ENCODE measurements at regions not wholly inside any gene's neighbourhood (a gene's known extent, or its start where the extent isn't known, plus 50 kb on each side); places are given as distances from the start of the nearest gene placed in this dataset.
"Not testable (repeated sequence)": the region's sequence is repeated elsewhere in the genome, so short reads cannot be mapped to it uniquely, and the experiment has no call there.

DNA sequence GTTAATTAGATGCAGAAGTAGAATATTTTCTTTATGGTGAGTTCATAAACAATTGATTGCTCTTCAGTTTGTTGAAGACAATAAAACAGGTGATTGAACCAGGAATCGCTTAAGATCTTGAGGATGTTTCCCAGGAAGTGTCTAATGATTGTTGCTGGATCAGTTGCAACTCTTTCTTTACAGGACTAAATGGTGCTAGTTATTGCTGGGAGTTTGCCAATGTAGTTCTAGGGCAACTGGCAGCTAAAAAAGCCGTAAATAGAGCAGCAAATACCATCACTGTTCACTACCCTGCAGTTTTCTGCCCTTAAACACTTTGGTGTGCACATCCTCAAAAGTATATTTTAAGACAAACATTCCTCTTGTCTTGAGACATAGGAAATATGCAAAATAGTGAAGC lies 119.2 kb upstream of the ANK3 start:
- DNase-seq = no peak

GRCh38 chr10:60508037-60508436 lies 118.4 kb upstream of the ANK3 start:
- DNase-seq = no peak

DNA sequence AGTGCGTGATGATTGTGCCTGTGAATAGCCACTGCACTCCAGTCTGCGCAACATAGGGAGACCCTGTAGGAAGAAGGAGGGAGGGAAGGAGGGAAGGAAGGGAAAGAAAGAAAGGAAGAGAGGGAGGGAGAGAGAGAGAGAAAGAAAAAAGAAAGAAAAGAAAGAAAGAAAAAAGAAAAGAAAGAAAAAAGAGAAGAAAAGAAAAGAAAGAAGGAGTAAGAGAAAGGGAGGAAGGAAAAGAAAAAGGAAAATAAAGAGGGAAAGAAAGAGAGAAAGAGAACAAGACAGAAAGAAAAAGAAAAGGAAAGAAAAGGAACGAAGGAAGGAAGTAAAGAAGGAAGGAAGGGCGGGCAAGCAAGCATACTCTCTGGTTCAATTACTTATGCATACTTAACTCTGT lies 112.9 kb upstream of the ANK3 start:
- no peak for DNase-seq

DNA sequence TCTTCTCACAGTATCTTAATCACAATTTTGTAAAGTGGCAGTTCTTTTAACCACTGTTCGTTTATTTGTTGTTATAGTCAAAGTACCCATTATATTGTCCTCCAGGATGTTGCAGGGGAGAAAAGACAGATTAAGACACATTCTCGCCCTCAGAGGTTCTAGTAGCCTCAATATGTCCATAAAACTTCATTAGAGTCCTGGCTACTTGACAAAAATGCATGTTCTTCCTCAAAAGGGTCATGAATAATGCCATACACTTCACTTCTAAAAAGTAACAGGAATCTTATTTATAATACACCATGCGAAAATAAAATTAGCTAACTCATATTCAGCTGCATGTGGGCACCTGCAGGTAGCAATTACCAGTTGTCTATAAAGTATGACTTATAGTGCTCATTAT lies 109.3 kb upstream of the ANK3 start:
- no peak for DNase-seq

DNA sequence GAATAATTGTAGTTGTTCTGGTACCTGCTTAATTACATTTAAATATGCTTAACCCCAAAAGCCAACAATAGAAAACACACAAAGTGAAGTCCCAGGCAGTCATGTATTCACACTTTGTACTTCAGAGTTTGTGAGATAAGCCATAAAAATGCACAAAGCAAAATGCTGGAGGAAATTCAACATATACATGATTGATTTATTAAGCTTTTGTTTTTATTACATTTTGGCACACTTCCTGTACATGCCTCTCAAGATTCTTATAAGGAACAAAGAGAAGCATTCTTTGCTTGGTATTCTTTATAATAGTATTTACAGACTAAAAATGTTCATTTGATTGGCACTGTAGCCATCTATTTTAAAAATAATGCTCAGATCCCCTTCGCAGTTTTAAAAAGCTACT lies 107.7 kb upstream of the ANK3 start:
- DNase-seq = no peak

GRCh38 chr10:60496181-60496580 lies 106.5 kb upstream of the ANK3 start:
- no peak for DNase-seq

DNA sequence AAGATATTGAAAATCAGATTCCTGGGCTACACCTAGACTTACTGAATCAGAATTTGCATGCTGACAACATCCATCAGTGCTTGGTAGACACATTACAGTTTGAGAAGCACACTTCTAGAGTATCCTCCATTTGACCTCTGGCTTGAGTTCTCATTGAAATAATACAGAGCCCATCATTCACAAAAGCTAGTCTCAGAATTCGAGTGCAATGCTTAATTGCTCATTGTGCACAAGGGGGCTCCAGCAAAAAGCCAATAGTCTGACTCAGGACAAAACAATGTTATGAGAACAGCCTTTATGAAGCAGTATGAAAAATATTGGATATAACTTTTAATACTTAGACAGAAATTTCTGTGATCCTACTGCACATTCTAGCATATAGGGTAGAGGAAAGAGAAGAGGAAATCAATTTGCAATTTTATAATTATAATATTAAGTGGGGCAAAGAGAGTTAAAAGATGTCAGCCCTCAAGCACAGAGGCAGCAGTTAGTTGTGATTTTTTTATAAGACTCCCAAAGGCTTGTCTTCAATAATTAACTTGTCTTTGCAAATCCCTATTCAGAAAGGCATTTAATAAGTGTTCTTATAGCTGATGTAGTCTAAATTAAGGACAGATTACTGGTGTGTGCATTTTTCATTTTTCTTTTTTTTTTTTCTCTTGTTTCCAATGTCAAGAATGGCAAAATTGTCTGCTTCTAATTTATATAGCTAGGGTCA lies 105.8 kb upstream of the ANK3 start:
- no peak for DNase-seq

- no peak for DNase-seq
Observed at GRCh38 chr10:60494774-60495173, 105.1 kb upstream of the ANK3 start.

DNA sequence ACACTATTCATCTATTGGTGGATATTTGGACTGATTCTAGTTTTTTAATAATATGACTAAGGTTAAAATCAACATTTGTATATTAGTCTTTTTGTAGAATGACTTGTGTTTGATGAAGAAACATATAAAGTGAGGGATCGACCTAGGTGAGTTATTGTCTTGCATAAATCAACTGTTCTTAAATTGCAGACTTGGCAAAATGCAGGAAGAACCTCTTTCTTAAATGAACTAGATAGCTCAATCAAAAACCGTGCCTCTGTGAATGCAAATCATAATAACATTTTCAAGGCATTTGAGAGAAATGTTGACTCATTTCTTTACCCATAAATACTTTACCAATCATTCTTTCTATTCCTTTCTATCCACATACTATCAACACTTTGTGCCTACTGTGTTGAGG lies 101.5 kb upstream of the ANK3 start:
- no peak for DNase-seq

- no peak for DNase-seq
Observed at GRCh38 chr10:60490013-60490412, 100.3 kb upstream of the ANK3 start.

GRCh38 chr10:60488111-60488669 lies 98.5 kb upstream of the ANK3 start:
- no peak for DNase-seq

DNA sequence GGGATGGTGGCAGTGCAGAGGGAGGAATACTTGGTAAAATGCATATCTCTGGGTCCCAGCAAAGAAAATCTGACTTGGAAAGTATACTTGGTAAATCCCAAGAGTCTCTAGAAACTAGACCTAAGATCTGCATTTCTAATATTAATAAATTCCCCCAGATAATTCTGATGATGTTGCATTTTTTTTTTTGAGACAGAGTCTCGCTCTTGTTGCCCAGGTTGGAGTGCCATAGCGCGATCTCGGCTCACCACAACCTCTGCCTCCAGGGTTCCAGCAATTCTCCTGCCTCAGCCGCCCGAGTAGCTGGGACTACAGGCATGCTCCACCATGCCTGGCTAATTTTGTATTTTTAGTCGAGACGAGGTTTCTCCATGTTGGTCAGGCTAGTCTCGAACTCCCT lies 97.9 kb upstream of the ANK3 start:
- no peak for DNase-seq

- DNase-seq = no peak
Observed at GRCh38 chr10:60485025-60485424, 95.3 kb upstream of the ANK3 start.

DNA sequence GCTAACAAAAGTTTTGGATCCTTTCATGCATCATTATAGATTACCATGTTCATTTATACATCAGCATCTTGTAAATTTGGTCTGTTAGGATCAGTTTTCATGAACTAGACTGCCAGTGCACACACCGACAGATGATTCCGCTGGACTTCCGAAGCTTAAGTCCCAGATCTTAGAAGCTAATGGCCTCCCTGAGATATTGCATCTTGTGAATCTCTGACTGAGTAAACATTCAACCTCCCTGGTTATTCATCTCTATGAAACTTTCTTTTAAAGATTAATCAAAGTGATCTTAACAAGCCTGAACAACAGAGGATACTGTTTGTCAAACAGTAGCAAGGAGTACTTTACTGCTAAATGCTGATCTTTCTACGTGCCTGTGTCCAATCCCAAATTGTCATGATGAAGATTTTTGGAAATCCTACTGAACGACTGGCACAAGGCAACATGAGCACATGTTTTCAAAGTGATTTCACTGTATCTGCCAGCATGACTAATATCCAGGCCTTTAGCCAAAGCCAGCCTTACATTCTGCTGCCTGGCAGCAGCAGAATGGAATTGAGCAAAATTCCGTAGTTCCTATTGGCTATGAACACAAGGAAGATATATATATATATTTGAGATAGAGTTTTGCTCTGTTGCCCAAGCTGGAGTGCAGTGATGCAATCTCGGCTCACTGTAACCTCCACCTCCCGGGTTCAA lies 91.3 kb upstream of the ANK3 start:
- DNase-seq = no peak

GRCh38 chr10:60479305-60480020 lies 89.8 kb upstream of the ANK3 start:
- DNase-seq = no peak

- DNase-seq = no peak
Observed at GRCh38 chr10:60476451-60476850, 86.8 kb upstream of the ANK3 start.

- DNase-seq = no peak
Observed at GRCh38 chr10:60473557-60473956, 83.9 kb upstream of the ANK3 start.

DNA sequence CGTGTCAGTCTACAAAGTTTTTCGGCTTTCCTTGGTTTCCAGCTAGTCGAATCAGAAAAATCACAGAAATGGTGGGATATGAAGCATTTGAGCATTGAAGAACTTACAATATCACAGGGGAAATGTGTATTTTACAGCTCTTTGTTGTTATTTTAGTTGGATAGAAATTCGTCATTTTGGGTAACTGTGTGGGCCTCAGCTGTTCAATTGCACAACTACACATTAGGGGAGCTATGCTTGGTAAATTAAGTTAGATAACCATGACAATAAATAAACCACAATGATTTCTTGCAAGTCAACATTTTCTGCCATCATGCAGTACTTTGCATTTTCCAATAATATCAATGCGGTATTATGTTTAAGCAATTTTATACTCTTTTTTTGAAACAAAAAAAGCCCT lies 80.4 kb upstream of the ANK3 start:
- DNase-seq = no peak

DNA sequence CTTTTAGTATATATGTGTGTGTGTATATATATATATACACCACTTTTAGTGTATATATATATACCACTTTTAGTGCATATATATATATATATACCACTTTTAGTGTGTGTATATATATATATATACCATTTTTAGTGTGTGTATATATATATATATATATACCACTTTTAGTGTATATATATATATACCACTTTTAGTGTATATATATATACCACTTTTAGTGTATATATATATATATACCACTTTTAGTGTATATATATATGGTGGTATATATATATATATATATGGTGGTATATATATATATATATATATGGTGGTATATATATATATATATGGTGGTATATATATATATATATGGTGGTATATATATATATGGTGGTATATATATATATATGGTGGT lies 79.5 kb upstream of the ANK3 start:
- not testable (repeated sequence) for DNase-seq

- DNase-seq = no peak
Observed at GRCh38 chr10:60467202-60467546, 77.5 kb upstream of the ANK3 start.

DNA sequence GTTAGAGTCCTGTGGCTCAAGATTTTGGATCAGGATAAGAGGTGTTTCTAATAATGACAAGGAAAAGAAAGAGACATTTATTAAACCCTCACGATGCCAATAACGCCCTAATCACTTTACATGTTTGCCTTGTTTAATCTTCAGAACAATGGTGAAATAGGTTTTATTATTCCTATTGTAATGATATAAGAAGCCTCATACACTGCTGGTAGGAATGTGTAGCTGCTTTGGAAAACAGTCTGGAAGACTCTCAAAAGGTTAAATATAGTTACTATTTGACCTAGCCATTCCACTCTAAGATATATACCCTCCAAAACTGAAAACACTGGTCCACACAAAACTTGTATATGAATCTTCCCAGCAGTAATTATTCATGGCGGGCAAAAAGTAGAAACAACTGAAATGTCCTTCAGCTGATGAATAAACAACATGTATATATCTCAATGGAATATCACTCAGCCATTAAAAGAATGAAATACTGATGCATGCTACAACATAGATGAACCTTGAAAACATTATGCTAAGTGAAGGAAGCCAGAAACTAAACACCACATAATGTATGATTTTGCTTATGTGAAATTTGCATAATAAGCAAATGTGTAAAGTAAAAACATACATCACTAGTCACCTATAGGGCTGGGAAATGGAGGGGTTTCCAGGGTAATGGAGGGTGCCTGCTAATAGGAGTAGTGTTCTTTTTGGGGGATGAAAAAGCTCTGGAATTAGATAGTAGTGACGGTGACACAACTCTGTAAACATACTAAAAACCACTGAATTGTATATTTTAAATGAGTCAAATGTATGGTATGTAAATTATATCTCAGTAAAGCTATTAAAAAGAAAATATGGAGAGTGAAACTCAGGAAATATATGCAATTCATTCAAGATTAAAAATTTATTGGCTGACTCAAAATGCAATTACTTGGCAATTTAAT lies 76.9 kb upstream of the ANK3 start:
- no peak for DNase-seq

DNA sequence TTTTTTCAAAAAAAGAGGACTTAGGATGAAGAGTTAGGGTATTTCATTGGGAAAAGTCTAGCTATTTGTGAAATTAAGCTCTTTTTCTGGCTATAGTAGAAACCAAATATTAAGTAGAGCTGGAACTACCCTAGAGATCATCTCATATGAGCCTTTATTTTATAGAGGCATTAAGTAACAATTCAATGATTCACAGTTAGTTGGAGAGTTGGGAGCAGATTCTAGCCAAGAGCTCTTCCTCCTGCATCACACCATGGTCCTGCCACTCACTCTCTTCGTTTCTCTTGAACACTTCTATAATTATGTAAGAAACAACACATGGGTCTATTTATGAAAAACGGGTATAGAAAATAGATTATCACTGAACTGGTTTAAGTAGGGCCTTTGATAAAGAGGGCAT lies 76.1 kb upstream of the ANK3 start:
- DNase-seq = no peak

- no peak for DNase-seq
Observed at GRCh38 chr10:60464659-60465058, 75.0 kb upstream of the ANK3 start.
